ENCODE measurements at regions not wholly inside any gene's neighbourhood (a gene's known extent, or its start where the extent isn't known, plus 50 kb on each side); places are given as distances from the start of the nearest gene placed in this dataset.

GRCh38 chrX:139039041-139039440 is 327.5 kb upstream of the FGF13 start:
- TF ChIP-seq CTCF (IDR thresholded peaks at IDR 0.05): no peak
- no peak for TF ChIP-seq POLR2A (IDR thresholded peaks at IDR 0.05)

Measured in Peyer's patch (tissue), 4 donors.